ENCODE measurements at regions not wholly inside any gene's neighbourhood (a gene's known extent, or its start where the extent isn't known, plus 50 kb on each side); places are given as distances from the start of the nearest gene placed in this dataset.
"Not testable (repeated sequence)": the region's sequence is repeated elsewhere in the genome, so short reads cannot be mapped to it uniquely, and the experiment has no call there.

DNA sequence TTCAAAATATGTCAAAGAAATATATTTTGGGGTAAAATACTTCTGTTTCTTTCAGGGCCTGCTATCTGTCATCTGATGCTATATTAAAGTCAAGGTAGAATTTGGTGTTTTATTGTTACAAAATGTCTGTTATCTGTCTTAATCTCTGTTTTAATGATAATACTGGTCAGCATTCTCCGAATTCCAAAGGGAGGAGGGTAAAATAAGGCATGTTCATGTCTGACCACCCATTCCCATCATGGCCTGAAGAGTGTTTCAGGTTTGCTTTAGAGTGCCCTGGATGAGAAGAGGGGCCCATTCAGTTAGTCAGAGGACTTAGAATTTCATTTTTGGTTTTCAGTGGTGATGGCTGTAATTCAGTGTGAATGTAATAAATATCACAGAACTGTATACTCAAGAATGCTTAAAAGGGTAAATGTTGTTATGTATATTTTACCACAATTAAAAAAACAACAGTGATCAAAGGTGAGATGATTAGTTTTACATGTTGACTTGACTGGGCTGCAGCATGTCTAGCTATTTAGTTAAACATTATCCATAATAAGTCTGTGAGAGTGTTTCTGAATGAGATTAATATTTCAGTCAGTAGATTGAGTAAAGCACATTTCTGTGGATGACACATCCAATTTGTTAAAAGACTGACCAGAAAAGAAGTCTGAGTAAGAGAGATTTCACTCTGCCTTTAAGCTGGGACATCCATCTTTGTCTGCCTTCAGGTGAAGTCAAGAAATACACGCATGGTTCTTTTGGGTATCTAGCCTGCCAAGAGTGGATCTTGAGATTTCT lies 467.9 kb upstream of the SYT4 start:
- no peak for DNase-seq

DNA sequence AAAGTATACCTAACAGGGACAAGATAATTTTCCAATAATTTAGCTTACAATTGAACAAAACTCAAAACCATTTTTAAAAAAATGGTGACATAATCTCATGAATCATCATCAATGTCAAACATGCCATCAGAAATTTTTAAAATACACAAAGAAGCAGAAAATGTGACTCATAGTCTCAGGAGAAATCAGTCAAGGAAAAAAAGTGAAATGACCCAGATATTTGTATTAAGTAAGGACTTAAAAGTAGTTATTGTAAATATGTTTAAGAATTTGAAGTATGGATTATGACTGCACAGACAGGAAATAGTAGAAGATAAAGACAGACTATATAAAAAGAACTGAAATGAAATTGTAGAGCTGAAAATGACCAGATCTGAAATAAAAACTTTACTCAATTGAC lies 473.9 kb upstream of the SYT4 start:
- no peak for DNase-seq

DNA sequence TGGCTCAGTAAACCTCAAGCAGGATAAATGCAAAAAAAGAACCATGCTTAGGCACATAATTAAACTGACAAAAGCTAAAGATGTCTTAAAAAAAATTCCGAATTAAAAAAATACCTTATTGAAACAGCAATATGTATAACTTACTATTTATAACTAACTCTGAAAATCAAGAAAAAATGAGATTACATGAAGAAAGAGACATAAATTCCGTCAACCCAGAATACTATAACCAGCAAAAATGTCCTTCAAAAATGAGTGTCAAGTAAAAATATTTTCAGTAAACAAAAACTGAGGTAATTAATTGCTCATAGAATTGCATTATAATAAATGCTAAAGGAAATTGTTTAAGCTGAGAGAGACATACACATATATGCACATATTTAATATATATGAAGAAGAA lies 474.5 kb upstream of the SYT4 start:
- DNase-seq: no peak

DNA sequence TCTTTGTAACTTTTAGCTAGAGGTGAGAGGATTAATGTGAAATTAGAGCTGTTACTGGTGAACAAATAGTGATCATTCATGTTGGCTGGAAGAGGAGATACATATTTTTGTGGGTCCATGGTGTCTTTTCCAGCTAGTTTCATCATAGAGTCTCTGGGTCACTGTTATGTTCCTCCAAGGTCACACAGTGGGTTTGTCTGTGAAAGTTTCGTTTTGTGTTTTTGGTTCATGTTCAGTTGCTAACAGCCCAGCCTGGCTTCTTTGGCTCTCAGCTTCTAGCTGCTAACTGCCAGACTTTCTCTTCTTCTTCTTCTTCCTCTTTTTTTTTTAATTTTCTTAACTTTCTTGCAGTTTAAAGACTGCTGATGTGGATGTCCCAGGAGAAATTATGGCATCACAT lies 480.0 kb upstream of the SYT4 start:
- no peak for DNase-seq

DNA sequence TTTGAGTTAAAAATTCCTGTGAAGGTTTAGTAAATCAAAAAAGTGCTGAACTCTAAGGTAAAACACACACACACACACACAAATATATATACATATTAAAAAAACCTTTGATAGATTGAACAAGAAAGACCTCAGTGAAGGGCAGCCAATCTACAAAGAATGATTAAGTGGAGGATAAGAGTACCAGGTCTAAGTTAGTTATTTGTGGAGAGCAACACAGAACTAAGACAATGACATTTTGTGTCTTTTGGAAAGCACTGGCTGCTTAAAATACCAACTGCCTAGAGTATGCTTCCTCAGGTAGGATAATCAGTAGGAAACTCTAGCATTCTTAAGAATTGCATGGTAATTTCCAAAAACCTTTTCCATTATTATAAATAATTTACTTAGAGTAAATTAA lies 481.4 kb upstream of the SYT4 start:
- no peak for DNase-seq

DNA sequence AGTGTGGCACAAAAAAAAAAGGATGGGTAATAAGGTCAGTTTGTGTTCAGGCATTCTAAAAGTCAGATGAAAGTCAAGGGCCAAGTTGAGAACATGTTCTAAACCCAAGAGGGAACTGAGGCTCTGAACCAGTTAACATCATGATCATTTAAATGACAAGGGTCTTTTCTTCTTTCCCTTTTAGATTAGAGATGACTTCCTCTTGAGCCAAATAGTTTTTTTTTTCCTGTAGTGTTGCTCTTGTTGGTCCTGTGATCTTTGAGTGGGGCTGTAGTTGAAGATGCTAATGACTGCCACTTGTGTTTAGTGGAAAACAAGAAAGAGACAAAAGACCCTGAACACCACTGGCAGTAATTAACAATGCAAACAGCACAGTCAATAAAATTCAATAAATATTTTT lies 482.7 kb upstream of the SYT4 start:
- DNase-seq: no peak

DNA sequence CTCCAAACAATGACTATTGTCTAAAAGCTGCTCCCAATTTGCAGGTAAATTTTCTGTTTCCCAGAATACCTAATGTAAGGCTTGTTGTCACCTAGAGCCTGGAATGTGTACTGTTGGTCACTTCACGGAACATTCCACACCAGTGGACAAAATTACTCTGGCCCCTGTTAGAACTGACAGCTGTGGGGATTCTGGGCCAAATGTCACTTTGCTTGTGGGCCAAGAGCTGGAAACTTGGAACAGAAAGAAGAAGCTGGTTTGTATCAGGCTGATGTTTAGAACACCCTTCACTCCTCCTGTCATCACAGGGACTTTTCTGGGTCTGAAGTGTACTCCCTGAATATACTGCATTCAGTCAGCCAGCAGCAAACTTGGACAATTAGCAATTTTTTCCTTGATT lies 495.6 kb upstream of the SYT4 start:
- no peak for DNase-seq

DNA sequence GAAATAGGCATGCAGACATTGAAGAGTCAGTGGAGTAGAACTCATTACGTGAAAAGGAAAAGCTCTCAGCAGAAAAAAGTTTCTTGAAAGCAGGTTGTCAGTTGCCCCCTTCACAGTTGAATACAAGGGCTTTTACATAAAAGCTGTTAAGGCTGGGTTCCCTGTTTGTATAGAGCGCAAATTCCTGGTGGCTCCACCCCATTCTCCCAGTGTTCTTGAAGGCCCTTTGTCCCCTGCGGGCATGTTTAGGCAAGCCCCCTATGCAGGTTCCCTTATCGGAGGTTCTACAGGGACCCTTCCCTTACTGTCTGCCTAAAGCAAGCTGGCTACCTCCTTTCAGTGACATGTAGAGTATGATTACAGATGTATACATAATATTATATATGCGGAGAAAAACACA lies 497.2 kb upstream of the SYT4 start:
- no peak for DNase-seq

DNA sequence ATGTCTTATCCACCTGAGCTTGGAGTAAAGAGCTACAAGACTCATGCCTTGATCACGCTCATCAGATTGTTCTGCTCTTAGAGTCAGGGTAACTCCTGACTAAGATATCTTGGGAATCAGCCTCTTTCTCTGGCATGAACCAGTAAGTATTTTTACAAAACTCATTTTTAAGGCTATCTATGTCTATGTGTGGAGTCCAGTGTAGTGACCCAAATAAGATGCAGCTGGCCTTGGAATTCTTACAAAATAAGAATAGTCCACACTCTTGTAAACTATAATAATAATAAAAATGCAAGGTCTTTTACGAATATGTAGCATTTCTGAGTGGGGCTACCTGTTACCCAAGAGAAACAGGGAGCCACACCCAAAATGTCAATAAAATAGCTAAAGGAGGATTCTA lies 498.3 kb upstream of the SYT4 start:
- no peak for DNase-seq

DNA sequence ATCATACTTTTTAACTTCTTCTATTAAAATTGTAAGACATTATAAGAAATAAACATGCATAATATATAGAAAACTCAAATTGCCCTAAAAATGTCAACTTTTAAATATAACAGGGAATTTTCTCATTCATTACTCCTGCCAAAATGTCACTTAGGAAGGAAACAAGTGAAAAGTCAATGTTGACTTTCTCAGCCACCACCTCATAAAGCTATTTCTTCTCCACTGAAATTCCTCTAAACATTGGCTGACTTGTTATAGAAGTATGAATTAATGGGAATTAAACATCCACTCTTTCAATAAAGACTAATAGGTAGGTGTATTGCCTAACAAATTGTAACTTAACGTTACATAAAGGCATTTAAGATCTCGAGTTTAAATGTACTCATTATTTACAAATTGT lies 499.7 kb upstream of the SYT4 start:
- DNase-seq: no peak

DNA sequence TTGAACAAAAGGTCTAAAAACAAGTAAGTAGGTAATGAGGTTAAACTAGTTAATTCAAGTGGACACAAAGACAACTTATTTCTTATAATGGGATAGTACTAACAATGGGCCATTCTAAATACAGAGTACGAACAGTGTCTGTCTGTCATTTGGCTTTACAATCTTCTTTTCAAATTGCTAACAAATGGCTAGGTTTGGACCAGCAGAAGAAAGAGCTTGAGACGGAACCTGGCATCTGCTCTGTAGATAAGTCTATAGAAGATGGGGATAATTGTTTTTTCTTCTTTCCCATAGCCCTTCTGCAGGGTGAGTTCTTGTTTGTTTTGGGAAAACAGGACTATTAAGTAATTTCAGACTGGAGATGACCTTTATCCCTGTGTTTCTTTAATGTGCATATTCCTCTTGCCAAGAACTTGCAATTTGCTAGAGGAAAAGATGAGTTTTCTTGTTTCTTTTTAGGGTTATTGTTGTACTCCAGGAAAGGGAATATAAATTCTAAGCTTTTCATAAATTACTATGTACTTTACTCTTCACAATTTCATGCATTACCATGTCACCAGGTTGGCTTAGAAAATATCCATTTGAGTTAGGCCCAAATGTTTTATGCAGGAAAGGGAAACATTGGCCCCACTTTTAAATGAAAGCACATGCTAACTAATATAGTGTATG lies 500.5 kb upstream of the SYT4 start:
- DNase-seq: no peak

DNA sequence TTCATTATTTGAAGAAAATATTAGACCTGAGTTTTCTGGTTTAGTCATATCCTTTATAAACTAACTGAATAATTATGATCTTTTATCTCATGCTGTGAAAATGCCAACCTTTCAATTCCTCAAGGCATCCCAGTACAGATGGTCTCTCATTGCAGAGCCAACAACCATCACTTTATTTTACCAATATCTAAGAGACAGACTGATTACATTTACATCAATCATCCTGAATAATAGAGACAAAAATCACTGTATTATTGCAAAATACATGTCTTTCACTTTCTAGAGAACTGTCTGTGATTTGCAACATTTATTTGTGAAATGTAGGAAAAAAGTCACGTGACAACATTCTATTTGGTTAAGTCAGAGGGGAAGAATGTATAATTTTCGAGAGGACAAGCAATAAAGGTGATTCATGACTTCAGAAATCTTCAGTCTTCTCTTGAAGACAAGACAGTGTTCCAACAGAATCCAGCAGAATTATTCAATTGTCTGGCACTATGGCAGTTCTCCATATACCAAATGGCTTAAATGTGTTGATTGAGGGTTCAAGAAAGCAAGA lies 503.6 kb upstream of the SYT4 start:
- no peak for DNase-seq

DNA sequence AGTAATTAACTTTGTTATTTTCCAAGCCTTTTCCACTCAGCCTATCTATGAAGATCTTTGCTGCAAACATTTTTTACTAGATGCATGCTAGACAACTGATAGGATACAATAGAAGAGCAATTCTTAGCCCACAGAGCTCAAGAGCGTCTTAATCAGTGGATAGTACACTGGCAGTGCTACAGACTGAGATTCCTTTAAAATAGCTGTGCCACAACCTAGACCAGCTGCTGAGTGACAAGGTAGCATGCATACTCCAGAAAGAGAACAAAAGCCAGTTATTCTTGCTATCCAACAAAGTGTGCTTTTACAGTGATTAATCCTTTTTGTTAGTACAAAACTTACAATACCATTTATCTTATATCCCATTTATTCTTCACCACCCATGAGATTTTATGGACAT lies 507.9 kb upstream of the SYT4 start:
- DNase-seq: no peak

DNA sequence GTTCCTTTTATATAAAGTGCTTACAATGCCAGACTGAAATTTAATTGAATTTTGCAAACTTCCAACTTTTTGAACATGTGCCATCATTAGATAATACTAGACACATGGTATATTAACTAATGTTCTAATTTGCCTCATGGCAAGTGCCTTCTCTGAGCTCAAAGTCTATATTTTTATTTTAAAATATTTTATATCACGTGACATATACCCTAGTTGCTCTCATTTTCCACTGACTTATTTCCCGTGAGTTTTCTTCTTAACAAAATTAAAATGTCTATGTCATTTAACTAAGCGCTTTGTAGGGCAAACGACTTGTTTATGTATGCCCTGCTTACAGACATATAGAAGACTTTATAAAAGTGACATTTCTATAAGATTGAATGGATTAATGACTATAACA lies 509.6 kb upstream of the SYT4 start:
- no peak for DNase-seq

DNA sequence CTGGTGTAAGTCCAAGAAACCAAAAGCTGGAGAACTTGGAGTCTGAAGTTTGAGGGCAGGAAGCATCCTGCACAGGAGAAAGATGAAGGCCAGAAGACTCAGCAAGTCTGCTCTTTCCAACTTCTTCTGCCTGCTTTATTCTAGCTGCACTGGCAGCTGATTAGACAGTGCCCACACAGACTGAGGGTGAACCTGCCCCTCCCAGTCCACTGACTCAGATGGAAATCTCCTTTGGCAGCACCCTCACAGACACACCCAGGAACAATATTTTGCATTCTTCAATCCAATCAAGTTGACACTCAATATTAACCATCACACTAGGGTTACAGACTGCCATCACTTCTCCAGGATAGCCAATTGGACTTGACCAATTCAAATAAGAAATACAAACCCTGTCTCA lies 510.4 kb upstream of the SYT4 start:
- DNase-seq: not testable (repeated sequence)

DNA sequence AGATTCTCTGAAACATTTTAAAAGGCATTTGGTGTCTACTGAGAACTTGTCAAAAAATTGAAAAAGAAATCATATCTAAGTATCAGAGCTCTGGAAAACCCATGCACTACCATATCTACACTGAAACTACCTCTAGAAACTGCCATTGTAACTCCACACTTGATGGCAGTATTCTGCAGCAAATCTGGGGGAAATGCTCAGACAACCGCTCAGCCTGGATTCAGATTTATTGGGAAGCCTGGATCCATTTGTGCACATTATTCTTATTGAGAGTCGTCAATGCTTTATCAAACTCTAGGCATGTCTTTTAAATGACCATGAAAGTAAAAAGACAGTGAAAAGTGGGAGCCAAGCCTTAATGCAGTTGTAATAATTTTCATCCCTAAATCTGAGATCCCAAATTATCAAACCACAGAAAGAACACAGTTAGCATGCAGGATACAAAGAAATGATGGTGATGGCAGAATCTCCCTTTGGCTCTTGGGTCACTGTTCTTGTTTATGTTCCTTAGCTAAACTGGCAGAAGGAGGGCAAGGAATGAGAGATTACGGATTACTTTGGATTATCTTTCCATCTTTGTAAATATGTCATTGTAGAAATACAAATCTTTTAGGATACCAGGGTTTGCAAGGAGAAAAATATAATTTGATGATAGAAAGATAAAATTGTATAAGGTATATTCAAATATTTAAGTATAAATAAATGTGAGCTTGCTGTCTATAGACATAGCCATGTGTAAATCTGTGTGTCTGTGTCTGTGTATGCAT lies 512.1 kb upstream of the SYT4 start:
- DNase-seq: no peak

DNA sequence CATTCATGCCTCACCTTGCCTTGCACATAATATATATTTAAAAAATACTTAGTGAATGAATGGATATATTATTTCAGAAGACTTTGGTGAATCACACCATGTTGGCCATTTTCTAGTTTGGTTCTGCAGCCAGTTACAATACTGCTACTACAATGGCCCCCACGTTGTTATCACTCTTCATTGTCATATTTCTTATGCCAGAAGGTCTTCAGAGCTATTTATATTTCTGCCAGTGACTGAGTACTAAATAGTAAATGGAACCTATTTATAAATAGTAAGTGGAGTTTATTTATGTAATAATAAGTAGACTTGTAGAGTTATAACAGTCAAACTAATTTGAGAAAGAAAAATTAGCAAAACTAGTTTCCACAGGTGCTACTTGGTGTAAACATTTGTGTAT lies 516.6 kb upstream of the SYT4 start:
- no peak for DNase-seq

DNA sequence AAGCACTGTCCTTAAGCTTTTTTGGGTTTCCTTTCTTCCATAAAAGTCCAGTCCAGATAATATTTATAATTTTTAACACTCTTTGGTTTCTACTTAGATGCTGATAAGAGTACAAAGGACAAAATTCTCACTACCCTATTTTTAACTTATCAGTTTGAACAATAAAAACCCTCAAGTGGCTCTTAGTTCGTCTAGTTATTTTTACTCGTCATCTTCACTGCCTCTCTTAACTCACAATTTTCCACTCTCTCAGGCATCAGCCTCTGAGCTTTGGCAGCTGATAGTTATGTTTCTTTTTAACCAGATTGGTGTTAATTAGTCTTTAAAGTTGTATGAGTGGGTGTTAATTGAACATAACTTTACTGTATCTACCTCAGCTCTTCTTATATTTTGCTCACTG lies 517.1 kb upstream of the SYT4 start:
- DNase-seq: no peak

DNA sequence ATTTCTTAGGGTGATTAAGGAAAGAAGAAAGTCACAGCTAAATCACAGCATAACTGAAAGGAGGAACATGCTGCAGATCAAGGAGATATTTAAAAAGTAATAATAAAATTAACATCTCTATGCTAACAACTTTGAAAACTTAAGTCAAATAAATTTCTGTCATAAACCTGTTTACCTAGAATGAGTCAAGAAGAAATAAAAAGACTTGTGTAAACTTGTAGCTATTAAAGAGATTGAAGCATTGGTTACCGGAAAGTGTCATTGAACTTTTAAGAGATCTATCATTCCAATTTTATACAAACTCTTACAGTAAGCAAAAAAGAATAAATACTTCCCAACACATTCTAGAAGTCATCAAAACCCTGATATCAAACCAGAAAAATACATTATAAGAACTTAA lies 520.1 kb upstream of the SYT4 start:
- no peak for DNase-seq

DNA sequence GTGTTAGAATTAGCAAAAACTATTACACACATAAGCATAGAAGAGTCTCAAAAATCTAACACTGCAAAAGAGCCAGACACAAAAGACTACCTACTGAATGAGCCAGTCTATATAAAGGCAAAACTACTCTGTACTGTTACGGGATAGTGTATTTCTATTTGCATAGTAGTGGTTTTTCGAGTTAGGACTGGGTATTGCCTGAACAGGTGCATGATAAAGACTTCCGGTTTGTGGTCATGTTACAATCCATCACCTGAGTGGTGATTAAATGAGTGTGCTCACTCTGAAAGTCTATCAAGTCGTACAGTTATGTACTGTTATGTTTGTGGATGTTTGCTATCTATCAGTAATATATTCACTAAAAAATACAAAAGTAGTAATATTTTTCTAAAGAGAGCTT lies 523.3 kb upstream of the SYT4 start:
- no peak for DNase-seq

DNA sequence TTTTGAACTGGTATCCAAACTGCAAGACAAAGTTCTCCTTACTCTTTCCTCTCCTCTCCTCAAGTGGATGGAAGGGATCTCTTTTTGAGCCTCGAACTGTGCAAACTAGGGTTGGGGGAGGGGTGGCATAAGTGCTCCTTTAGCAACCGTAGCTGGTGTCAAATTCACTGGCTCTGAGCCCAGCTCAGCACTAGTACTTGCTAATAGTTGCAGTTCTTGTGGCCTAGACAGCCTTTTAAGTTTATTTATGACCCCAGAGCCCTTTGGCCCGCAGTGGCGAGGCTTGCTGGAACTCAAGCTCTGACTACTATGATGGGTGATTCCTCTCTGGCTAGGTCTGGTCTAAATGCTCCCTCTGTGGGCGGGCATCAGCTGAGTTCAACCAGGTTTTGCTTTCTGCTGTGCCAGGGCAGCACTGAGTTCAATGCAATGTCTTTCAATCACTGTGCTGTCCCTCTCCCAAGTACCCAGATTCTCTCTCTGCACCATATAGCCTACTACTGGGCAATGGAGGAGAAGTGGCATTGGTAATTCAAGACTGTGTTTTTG lies 528.4 kb upstream of the SYT4 start:
- DNase-seq: no peak

DNA sequence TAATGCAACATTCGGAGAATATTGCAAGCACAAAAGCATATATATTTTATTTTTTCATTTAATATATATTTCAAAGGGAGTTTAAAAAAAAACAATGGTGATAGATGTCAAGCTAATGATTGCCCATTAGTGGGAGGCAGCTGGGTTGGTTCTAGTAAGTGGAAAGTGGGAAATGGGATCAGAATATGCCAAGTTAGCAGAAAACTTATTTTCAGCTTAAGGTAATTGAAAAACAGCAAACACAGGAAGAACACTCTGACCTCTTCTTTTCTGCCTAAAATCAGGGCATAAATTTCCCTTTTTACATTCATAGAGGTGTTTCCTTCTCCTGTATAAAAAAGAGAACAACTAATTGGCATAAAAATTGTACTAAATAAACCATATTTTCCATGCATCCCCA lies 535.3 kb upstream of the SYT4 start:
- no peak for DNase-seq

DNA sequence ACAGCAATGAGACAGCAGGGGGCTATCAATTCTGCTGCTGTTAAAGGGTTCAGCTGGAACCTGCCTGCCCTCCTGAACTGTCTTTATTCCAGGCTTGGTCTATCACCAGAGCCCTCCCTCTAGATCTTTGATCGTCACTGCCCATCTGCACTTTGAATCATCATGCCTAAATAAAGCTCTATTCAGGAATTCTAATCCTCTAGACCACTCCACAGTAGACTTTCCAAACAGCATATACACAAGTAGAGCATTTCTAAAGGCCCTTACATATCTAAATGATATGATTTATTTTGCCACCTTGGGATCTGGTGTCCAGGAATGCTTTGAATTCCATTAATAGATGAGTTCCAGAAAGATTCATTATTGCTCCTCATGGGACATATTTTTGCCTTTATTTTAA lies 542.1 kb upstream of the SYT4 start:
- DNase-seq: no peak

DNA sequence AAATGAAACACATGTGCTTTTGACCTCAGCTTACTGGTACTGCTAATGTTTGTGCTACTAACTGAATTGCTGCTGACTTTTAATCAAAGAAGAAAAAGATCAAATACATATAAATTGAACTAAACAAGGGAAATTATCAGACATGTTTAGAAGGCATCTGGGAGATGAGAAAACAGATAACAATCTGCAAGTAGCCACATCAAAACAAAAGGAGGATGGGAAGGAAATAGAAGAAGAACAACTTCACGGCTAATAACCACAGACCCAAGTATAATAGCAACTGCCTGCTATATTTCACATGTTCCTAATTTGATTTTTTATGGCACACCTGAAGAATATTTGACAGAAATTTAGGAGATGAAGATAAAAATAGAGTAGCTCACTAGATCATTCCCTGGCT lies 542.6 kb upstream of the SYT4 start:
- no peak for DNase-seq

Data from stimulated activated CD8-positive, alpha-beta memory T cell treated with anti-CD3 and anti-CD28 coated beads, Interleukin-4, amount 100 ng/mL, for 48 hours (primary cell).